ENCODE measurements at regions not wholly inside any gene's neighbourhood (a gene's known extent, or its start where the extent isn't known, plus 50 kb on each side); places are given as distances from the start of the nearest gene placed in this dataset.

DNA sequence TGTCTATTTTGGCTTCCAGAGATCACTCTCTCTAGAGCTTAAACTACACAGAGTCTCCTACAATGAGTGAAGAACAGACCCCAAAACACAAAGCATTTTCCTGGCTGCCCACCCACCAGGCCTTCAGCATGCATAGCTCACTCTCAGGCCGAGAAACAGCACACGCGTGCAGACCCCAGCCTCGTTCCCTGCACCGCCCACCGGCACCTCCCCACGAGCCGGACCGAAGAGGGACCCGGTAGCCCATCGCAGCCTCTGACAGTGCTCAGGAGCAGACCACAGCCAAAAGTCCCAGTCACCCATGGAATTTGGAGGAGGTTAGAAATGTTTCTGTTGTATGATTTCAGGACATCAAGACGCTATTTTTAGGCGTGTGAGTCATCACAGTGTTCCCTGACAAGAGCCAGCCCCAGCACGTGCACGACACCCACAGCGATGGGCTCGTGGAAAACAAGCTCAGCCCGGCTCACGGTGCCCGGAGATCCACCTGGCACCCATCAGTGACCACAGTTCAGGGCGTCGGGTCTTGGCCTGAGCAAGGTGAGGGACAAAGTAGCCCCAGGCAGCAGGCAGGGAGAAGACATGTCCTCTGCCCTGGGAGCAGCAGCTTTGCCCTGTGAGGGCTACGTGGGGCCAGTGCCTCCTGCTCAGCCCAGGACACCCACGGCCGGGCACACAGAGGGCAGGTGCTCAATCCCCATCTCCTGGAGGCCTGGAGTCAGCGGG lies 50.1 kb upstream of the SPACA7 start:
- POLR2A ChIA-PET (ENCODE audit: partially characterized antibody) = no interaction called here
- Histone ChIP-seq H3K27me3 (ENCODE audit: insufficient read depth, low read length) (no peaks in the 10 kb centered on the region), H3K36me3 (ENCODE audit: insufficient read depth, low read length) (no peaks in the 10 kb centered on the region), H3K27ac (ENCODE audit: low read depth, low read length) (no peak overlapping the region), H3K9me3 (ENCODE audit: control insufficient read depth in 1 of 2, low read length in 2 of 2) (no peaks in the 10 kb centered on the region), H3K4me1 (ENCODE audit: insufficient read depth, low read length) (no peaks in the 10 kb centered on the region), H3K4me3 (ENCODE audit: low read length in 2 of 2) (no peak overlapping the region)
- no peaks in the 10 kb centered on the region for H3K36me3 Mint-ChIP-seq
- DNase-seq = no peak
- peaks cover 0 to 2% (median 0%) of the 10 kb centered on the region in 4 donors for H3K4me1 Mint-ChIP-seq
- H3K9me3 Mint-ChIP-seq = peaks cover 0 to 4% (median 0%) of the 10 kb centered on the region in 8 donors
- H3K4me3 Mint-ChIP-seq = no peak overlapping the region
- no peak overlapping the region for H3K27ac Mint-ChIP-seq
- H3K27me3 Mint-ChIP-seq = peaks cover 12 to 18% of the 10 kb centered on the region in 2 donors
- intact Hi-C loops (cut with micrococcal nuclease) = no loop called here
- CTCF ChIA-PET (ENCODE audit: partially characterized antibody) = no interaction called here
